GM23338 (cell line): ENCODE measurements at regions not wholly inside any gene's neighbourhood (a gene's known extent, or its start where the extent isn't known, plus 50 kb on each side); places are given as distances from the start of the nearest gene placed in this dataset.

ENCODE experiments used
- ATAC-seq: fragments of 200-7000 bp; cut with Tn5 transposase; 3 replicates; pipeline ENCODE4 v1.9.1; 2020
- DNase-seq: peaks from one replicate; pipeline ENCODE4 v3.0.0-alpha.2; 2015; ENCODE audit warnings: low spot score
- H2AFZ ChIP-seq: fragments of 200-600 bp; sonication (generic); 2 replicates; pipeline ENCODE4 v1.8.0; 2016; ENCODE audit warnings: antibody characterized with exemption, mild to moderate bottlenecking, moderate library complexity
- H3F3A ChIP-seq: fragments of 200-600 bp; sonication (generic); replicated peaks from 2 replicates; pipeline ENCODE4 v1.8.0; 2017; ENCODE audit warnings: antibody characterized with exemption, mixed run types, low read depth
- H3K27ac ChIP-seq: fragments of 200-600 bp; sonication (generic); 2 replicates; pipeline ENCODE4 v1.6.1; 2016; ENCODE audit warnings: low read depth
- H3K27me3 ChIP-seq: fragments of 200-600 bp; sonication (generic); 2 replicates; pipeline ENCODE4 v1.8.0; 2016; ENCODE audit warnings: mild to moderate bottlenecking, mixed run types, moderate library complexity; ENCODE audit not compliant: insufficient read depth
- H3K36me3 ChIP-seq: fragments of 200-600 bp; sonication (generic); 2 replicates; pipeline ENCODE4 v1.8.0; 2016; ENCODE audit warnings: mild to moderate bottlenecking; ENCODE audit not compliant: insufficient read depth
- H3K4me1 ChIP-seq: fragments of 200-600 bp; sonication (generic); 2 replicates; pipeline ENCODE4 v1.8.0; 2016; ENCODE audit warnings: mild to moderate bottlenecking, moderate library complexity; ENCODE audit not compliant: insufficient read depth
- H3K4me2 ChIP-seq: fragments of 200-600 bp; sonication (generic); 2 replicates; pipeline ENCODE4 v1.7.1; 2017; ENCODE audit warnings: mixed run types
- H3K4me3 ChIP-seq: fragments of 200-600 bp; sonication (generic); 2 replicates; pipeline ENCODE4 v1.6.1; 2016; ENCODE audit warnings: mixed run types
- H3K79me2 ChIP-seq: fragments of 200-600 bp; sonication (generic); replicated peaks from 2 replicates; pipeline ENCODE4 v1.8.0; 2017; ENCODE audit warnings: mild to moderate bottlenecking; ENCODE audit not compliant: insufficient read depth
- H3K9me2 ChIP-seq: fragments of 200-600 bp; sonication (generic); 2 replicates; pipeline ENCODE4 v1.8.0; 2017; ENCODE audit not compliant: insufficient read depth
- H4K20me1 ChIP-seq: fragments of 200-600 bp; sonication (generic); replicated peaks from 2 replicates; pipeline ENCODE4 v1.8.0; 2017; ENCODE audit warnings: mild to moderate bottlenecking; ENCODE audit not compliant: insufficient read depth
- H3K27ac Mint-ChIP-seq: 2 replicates; pipeline ENCODE4 v1.8.0; 2020; ENCODE audit warnings: inconsistent platforms, mild to moderate bottlenecking, moderate library complexity, mixed read lengths
- H3K27me3 Mint-ChIP-seq: 3 replicates; pipeline ENCODE4 v1.8.0; 2022; ENCODE audit warnings: low read depth, mild to moderate bottlenecking, moderate library complexity, mixed read lengths, inconsistent platforms; ENCODE audit not compliant: insufficient read depth, poor library complexity
- H3K36me3 Mint-ChIP-seq: 3 replicates; pipeline ENCODE4 v1.8.0; 2021; ENCODE audit warnings: low read depth, mild to moderate bottlenecking, inconsistent platforms, moderate library complexity, mixed read lengths
- H3K4me1 Mint-ChIP-seq: 3 replicates; pipeline ENCODE4 v1.8.0; 2020; ENCODE audit warnings: mild to moderate bottlenecking, inconsistent platforms, mixed read lengths
- H3K4me3 Mint-ChIP-seq: 3 replicates; pipeline ENCODE4 v1.8.0; 2021; ENCODE audit warnings: moderate library complexity, mild to moderate bottlenecking, inconsistent platforms, mixed read lengths
- H3K9me3 Mint-ChIP-seq: 3 replicates; pipeline ENCODE4 v1.8.0; 2020; ENCODE audit warnings: moderate library complexity, mild to moderate bottlenecking, inconsistent platforms, mixed read lengths
- CREB1 ChIP-seq: fragments of 250-450 bp; sonication (Bioruptor Pico); IDR thresholded peaks from 2 replicates; pipeline ENCODE4 v1.5.0; 2020; ENCODE audit warnings: low read depth, mild to moderate bottlenecking, moderate library complexity
- ETS1 ChIP-seq: IDR thresholded peaks from 2 replicates; pipeline ENCODE4 v1.6.1; 2016; ENCODE audit warnings: antibody characterized with exemption
- EZH2 ChIP-seq: fragments of 200-600 bp; sonication (generic); IDR thresholded peaks from one replicate; pipeline ENCODE4 v1.8.0; 2017; ENCODE audit warnings: antibody characterized with exemption, mild to moderate bottlenecking, low read depth; ENCODE audit not compliant: unreplicated experiment
- EZH2phosphoT487 ChIP-seq: fragments of 200-600 bp; sonication (generic); IDR thresholded peaks from one replicate; pipeline ENCODE4 v1.8.1; 2018; ENCODE audit warnings: antibody characterized with exemption; ENCODE audit not compliant: unreplicated experiment
- JUNB ChIP-seq: IDR thresholded peaks from one replicate; pipeline ENCODE4 v1.6.1; 2016; ENCODE audit warnings: antibody characterized with exemption; ENCODE audit not compliant: unreplicated experiment
- NANOG ChIP-seq: IDR thresholded peaks from 2 replicates; pipeline ENCODE4 v1.6.1; 2016; ENCODE audit warnings: antibody characterized with exemption, borderline replicate concordance
- POLR2AphosphoS5 ChIP-seq: IDR thresholded peaks from 2 replicates; pipeline ENCODE4 v1.6.1; 2016; ENCODE audit warnings: antibody characterized with exemption, low read depth
- REST ChIP-seq: IDR thresholded peaks from one replicate; pipeline ENCODE4 v1.6.1; 2018; ENCODE audit warnings: antibody characterized with exemption; ENCODE audit not compliant: unreplicated experiment
- STAT1 ChIP-seq: IDR thresholded peaks from one replicate; pipeline ENCODE4 v1.6.1; 2016; ENCODE audit warnings: antibody characterized with exemption; ENCODE audit not compliant: unreplicated experiment
- ZNF114 ChIP-seq: fragments of 250-450 bp; sonication (Bioruptor Pico); IDR thresholded peaks from 2 replicates; pipeline ENCODE4 v1.5.0; 2020; ENCODE audit warnings: mild to moderate bottlenecking, moderate library complexity
- ZNF331 ChIP-seq: fragments of 250-450 bp; sonication (Bioruptor Pico); IDR thresholded peaks from 2 replicates; pipeline ENCODE4 v1.5.0; 2020; ENCODE audit warnings: low read depth, mild to moderate bottlenecking, moderate library complexity
- TF ChIP-seq, protein P1 (sequence below), 2 experiments: fragments of 200-600 bp in 1 of 2; sonication (generic) in 1 of 2; conservative IDR thresholded peaks; 2 replicates each; pipeline versions ENCODE4 v1.5.1 to v1.6.1; 2016 to 2017; ENCODE audit warnings: antibody characterized with exemption in 2 of 2, low read depth in 2 of 2, mild to moderate bottlenecking in 2 of 2, moderate library complexity in 1 of 2
- TF ChIP-seq, protein P2 (sequence below): fragments of 250-450 bp; sonication (Bioruptor Pico); IDR thresholded peaks from 2 replicates; pipeline ENCODE4 v1.5.0; 2020; ENCODE audit warnings: mild to moderate bottlenecking, moderate library complexity

- no peak for ATAC-seq
- H3K27me3 Mint-ChIP-seq: peaks cover 5% of the 10 kb centered on the region
- H3K9me3 Mint-ChIP-seq: no peaks in the 10 kb centered on the region; the same call in 2 of the 3 replicates
- Histone ChIP-seq H4K20me1 (no peaks in the 10 kb centered on the region), H3K4me1 (peaks cover 11% of the 10 kb centered on the region; the same call in 1 of the 2 replicates), H3K27me3 (no peaks in the 10 kb centered on the region), H3K4me2 (no peak overlapping the region), H3K27ac (no peak overlapping the region), H3K9me2 (no peaks in the 10 kb centered on the region), H3K79me2 (no peaks in the 10 kb centered on the region), H3F3A (no peaks in the 10 kb centered on the region), H3K4me3 (no peak overlapping the region), H3K36me3 (no peaks in the 10 kb centered on the region), H2AFZ (no peak overlapping the region)
- no peak for DNase-seq
- H3K4me1 Mint-ChIP-seq: peaks cover 11% of the 10 kb centered on the region
- no peak for TF ChIP-seq NANOG
- TF ChIP-seq, protein P1, sequence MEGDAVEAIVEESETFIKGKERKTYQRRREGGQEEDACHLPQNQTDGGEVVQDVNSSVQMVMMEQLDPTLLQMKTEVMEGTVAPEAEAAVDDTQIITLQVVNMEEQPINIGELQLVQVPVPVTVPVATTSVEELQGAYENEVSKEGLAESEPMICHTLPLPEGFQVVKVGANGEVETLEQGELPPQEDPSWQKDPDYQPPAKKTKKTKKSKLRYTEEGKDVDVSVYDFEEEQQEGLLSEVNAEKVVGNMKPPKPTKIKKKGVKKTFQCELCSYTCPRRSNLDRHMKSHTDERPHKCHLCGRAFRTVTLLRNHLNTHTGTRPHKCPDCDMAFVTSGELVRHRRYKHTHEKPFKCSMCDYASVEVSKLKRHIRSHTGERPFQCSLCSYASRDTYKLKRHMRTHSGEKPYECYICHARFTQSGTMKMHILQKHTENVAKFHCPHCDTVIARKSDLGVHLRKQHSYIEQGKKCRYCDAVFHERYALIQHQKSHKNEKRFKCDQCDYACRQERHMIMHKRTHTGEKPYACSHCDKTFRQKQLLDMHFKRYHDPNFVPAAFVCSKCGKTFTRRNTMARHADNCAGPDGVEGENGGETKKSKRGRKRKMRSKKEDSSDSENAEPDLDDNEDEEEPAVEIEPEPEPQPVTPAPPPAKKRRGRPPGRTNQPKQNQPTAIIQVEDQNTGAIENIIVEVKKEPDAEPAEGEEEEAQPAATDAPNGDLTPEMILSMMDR (conservative IDR thresholded peaks at IDR 0.05; ENCODE audit: low read depth in 2 of 2): no peak
- no peak for TF ChIP-seq ETS1
- no peak for TF ChIP-seq EZH2
- no peak for TF ChIP-seq CREB1 (CRISPR knock-in tag)
- no peak for TF ChIP-seq ZNF114 (CRISPR knock-in tag)
- TF ChIP-seq REST: no peak
- TF ChIP-seq ZNF331 (CRISPR knock-in tag): no peak
- TF ChIP-seq EZH2phosphoT487: no peak
- no peak for TF ChIP-seq JUNB
- TF ChIP-seq STAT1: no peak
- no peak for TF ChIP-seq POLR2AphosphoS5
- TF ChIP-seq, protein P2, sequence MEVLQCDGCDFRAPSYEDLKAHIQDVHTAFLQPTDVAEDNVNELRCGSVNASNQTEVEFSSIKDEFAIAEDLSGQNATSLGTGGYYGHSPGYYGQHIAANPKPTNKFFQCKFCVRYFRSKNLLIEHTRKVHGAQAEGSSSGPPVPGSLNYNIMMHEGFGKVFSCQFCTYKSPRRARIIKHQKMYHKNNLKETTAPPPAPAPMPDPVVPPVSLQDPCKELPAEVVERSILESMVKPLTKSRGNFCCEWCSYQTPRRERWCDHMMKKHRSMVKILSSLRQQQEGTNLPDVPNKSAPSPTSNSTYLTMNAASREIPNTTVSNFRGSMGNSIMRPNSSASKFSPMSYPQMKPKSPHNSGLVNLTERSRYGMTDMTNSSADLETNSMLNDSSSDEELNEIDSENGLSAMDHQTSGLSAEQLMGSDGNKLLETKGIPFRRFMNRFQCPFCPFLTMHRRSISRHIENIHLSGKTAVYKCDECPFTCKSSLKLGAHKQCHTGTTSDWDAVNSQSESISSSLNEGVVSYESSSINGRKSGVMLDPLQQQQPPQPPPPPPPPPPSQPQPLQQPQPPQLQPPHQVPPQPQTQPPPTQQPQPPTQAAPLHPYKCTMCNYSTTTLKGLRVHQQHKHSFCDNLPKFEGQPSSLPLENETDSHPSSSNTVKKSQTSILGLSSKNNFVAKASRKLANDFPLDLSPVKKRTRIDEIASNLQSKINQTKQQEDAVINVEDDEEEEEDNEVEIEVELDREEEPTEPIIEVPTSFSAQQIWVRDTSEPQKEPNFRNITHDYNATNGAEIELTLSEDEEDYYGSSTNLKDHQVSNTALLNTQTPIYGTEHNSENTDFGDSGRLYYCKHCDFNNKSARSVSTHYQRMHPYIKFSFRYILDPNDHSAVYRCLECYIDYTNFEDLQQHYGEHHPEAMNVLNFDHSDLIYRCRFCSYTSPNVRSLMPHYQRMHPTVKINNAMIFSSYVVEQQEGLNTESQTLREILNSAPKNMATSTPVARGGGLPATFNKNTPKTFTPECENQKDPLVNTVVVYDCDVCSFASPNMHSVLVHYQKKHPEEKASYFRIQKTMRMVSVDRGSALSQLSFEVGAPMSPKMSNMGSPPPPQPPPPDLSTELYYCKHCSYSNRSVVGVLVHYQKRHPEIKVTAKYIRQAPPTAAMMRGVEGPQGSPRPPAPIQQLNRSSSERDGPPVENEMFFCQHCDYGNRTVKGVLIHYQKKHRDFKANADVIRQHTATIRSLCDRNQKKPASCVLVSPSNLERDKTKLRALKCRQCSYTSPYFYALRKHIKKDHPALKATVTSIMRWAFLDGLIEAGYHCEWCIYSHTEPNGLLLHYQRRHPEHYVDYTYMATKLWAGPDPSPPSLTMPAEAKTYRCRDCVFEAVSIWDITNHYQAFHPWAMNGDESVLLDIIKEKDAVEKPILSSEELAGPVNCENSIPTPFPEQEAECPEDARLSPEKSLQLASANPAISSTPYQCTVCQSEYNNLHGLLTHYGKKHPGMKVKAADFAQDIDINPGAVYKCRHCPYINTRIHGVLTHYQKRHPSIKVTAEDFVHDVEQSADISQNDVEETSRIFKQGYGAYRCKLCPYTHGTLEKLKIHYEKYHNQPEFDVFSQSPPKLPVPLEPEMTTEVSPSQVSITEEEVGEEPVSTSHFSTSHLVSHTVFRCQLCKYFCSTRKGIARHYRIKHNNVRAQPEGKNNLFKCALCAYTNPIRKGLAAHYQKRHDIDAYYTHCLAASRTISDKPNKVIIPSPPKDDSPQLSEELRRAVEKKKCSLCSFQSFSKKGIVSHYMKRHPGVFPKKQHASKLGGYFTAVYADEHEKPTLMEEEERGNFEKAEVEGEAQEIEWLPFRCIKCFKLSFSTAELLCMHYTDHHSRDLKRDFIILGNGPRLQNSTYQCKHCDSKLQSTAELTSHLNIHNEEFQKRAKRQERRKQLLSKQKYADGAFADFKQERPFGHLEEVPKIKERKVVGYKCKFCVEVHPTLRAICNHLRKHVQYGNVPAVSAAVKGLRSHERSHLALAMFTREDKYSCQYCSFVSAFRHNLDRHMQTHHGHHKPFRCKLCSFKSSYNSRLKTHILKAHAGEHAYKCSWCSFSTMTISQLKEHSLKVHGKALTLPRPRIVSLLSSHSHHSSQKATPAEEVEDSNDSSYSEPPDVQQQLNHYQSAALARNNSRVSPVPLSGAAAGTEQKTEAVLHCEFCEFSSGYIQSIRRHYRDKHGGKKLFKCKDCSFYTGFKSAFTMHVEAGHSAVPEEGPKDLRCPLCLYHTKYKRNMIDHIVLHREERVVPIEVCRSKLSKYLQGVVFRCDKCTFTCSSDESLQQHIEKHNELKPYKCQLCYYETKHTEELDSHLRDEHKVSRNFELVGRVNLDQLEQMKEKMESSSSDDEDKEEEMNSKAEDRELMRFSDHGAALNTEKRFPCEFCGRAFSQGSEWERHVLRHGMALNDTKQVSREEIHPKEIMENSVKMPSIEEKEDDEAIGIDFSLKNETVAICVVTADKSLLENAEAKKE (CRISPR knock-in tag): no peak
- H3K4me3 Mint-ChIP-seq: no peak overlapping the region
- no peak overlapping the region for H3K27ac Mint-ChIP-seq
- no peaks in the 10 kb centered on the region for H3K36me3 Mint-ChIP-seq
Observed at GRCh38 chr4:185881430-185881829, 69.4 kb upstream of the SORBS2 start.
